ENCODE measurements at regions not wholly inside any gene's neighbourhood (a gene's known extent, or its start where the extent isn't known, plus 50 kb on each side); places are given as distances from the start of the nearest gene placed in this dataset.
"Not testable (repeated sequence)": the region's sequence is repeated elsewhere in the genome, so short reads cannot be mapped to it uniquely, and the experiment has no call there.

GRCh38 chr16:63652091-63652490 lies 1469.8 kb downstream of the CDH11 start:
- DNase-seq = no peak

- no peak for DNase-seq
These were observed 1471.3 kb downstream of the CDH11 start for GRCh38 chr16:63650550-63650949.

- not testable (repeated sequence) for DNase-seq
These were observed 1488.0 kb downstream of the CDH11 start for GRCh38 chr16:63633706-63634445.

GRCh38 chr16:63629272-63629671 lies 1492.6 kb downstream of the CDH11 start:
- DNase-seq = no peak

GRCh38 chr16:63628812-63629211 lies 1493.1 kb downstream of the CDH11 start:
- DNase-seq = no peak

GRCh38 chr16:63625126-63625525 lies 1496.7 kb downstream of the CDH11 start:
- DNase-seq = peak; percentile 3

- DNase-seq = no peak
These were observed 1498.3 kb downstream of the CDH11 start for GRCh38 chr16:63623551-63624039.

- no peak for DNase-seq
These were observed 1502.9 kb downstream of the CDH11 start for GRCh38 chr16:63618896-63619485.

GRCh38 chr16:63617990-63618763 lies 1503.7 kb downstream of the CDH11 start:
- no peak for DNase-seq

- no peak for DNase-seq
These were observed 1504.5 kb downstream of the CDH11 start for GRCh38 chr16:63617047-63617989.

GRCh38 chr16:63614429-63614828 lies 1507.4 kb downstream of the CDH11 start:
- no peak for DNase-seq

- DNase-seq = no peak
These were observed 1508.2 kb downstream of the CDH11 start for GRCh38 chr16:63613701-63614100.

GRCh38 chr16:63612462-63613227 lies 1509.2 kb downstream of the CDH11 start:
- no peak for DNase-seq

GRCh38 chr16:63606778-63607177 lies 1515.1 kb downstream of the CDH11 start:
- no peak for DNase-seq

GRCh38 chr16:63602206-63602927 lies 1519.5 kb downstream of the CDH11 start:
- DNase-seq = no peak

- peak; percentile 52 for DNase-seq
These were observed 1525.1 kb downstream of the CDH11 start for GRCh38 chr16:63596716-63597115.

- DNase-seq = no peak
These were observed 1529.0 kb downstream of the CDH11 start for GRCh38 chr16:63592852-63593251.

- DNase-seq = no peak
These were observed 1540.3 kb downstream of the CDH11 start for GRCh38 chr16:63581570-63581969.

- DNase-seq = no peak
These were observed 1542.6 kb upstream of the CDH8 start for GRCh38 chr16:63578791-63579190.

- no peak for DNase-seq
These were observed 1541.7 kb upstream of the CDH8 start for GRCh38 chr16:63577891-63578290.

- no peak for DNase-seq
These were observed 1538.8 kb upstream of the CDH8 start for GRCh38 chr16:63575041-63575440.
